Breast epithelium (tissue), 3 donors: ENCODE measurements at regions not wholly inside any gene's neighbourhood (a gene's known extent, or its start where the extent isn't known, plus 50 kb on each side); places are given as distances from the start of the nearest gene placed in this dataset.

Experiments
- CTCF ChIP-seq, 3 donors: fragments of 450-650 bp; IDR thresholded peaks; one replicate each; pipeline ENCODE4 v1.5.1; 2016 to 2017; ENCODE audit warnings: antibody characterized with exemption in 3 of 3, mild to moderate bottlenecking in 3 of 3, moderate library complexity in 3 of 3
- POLR2A ChIP-seq: fragments of 450-650 bp; IDR thresholded peaks from one replicate; pipeline ENCODE4 v1.6.1; 2016; ENCODE audit warnings: antibody characterized with exemption, mild to moderate bottlenecking, moderate library complexity
- POLR2AphosphoS5 ChIP-seq, 3 donors: sonication (generic); formaldehyde crosslinking; IDR thresholded peaks; one replicate each; pipeline ENCODE4 v1.6.1; 2017; ENCODE audit warnings: antibody characterized with exemption in 3 of 3

DNA sequence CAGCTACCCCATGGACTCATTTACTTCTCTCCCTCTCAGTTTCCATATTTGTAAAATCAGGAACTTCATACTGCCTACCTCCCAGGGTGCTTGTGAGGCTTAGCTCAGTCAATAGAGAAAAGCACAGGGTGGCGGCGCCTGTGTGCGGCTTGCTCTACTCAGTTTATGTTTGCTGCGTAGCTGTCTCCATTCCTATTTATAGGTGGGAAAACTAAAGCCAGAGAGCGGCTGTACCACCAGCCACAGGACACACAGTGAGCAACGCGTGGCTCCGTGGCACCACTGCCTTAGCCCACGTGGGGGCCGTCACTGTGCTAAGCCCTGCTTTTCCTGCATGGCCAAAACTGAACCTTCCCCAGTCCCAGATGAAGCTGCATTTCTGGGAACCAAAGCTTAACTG, 292.4 kb downstream of the TEX29 start:
- TF ChIP-seq CTCF (IDR thresholded peaks at IDR 0.05) = no peak
- TF ChIP-seq POLR2AphosphoS5 (IDR thresholded peaks at IDR 0.05) = no peak
- TF ChIP-seq POLR2A = no peak
